ENCODE measurements at regions not wholly inside any gene's neighbourhood (a gene's known extent, or its start where the extent isn't known, plus 50 kb on each side); places are given as distances from the start of the nearest gene placed in this dataset.

DNA sequence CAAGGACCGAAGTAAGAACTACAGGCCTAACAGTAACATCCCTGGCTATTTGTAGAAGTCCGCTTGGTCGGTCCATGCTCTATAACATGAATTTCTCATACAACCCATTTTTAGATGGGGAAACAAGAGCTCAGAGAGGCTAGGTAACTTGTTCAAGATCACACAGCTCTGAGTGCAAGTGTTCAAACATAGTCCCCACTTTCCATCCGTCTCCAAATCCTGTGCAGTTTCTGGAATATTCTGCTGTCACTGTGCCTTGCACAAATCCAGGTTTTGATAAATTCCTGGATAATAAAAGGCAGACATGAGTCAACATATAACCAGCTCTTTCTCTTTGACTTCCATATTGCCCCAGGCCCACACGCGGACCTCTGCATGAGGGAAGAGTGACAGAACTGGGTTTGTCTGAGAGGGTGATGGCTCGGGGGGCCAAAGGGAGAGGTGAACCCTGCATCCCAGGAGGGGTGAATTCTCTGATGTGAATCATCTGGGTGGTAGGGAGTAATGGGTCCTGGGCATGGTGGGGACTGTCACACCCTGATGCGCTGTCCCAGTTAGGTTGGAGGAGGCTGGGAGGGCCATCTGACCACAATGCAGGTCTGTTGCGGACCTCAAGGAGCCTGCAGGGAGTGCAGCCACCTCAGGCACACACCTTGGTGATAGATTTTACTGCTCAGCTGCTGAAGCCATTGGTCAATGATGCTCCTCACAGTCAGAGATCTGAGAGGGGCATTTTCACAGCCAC is 162.2 kb downstream of the SMAD6 start:
- TF ChIP-seq PHTF2 (CRISPR knock-in tag; IDR thresholded peaks at IDR 0.05) (no peak), HDAC2 (IDR thresholded peaks at IDR 0.05) (no peak), HNRNPH1 (optimal IDR thresholded peaks at IDR 0.05; ENCODE audit: low read depth, low read length) (no peak), DNMT1 (IDR thresholded peaks at IDR 0.05) (no peak), SOX6 (IDR thresholded peaks at IDR 0.05) (no peak), CBFB (CRISPR knock-in tag; IDR thresholded peaks at IDR 0.05) (no peak), ZNF778 (CRISPR knock-in tag; IDR thresholded peaks at IDR 0.05) (no peak), RAD51 (IDR thresholded peaks at IDR 0.05; ENCODE audit: borderline replicate concordance, low read depth) (no peak), RFX5 (IDR thresholded peaks at IDR 0.05; ENCODE audit: low read depth, low read length) (no peak)
